ENCODE measurements at regions not wholly inside any gene's neighbourhood (a gene's known extent, or its start where the extent isn't known, plus 50 kb on each side); places are given as distances from the start of the nearest gene placed in this dataset.

DNA sequence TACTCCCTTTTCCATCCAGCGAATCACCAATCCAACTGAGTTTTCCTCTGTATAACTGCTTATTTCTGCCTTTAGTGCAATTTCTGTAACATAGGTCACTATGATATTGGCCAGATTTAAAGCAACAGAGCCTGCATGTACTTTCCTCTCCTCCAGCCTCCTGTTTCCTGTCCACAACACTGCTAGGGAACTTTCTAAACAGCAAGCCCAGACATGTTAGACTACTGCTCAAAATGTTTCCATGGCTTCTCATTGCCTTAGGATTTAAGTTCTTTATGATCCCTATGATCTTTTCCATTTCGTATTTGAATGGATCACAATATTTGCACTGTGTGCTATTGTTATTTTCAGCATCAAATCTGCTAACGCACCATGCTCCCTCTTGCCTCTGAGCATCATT lies 481.7 kb upstream of the SLC10A2 start:
- TF ChIP-seq, protein P1, sequence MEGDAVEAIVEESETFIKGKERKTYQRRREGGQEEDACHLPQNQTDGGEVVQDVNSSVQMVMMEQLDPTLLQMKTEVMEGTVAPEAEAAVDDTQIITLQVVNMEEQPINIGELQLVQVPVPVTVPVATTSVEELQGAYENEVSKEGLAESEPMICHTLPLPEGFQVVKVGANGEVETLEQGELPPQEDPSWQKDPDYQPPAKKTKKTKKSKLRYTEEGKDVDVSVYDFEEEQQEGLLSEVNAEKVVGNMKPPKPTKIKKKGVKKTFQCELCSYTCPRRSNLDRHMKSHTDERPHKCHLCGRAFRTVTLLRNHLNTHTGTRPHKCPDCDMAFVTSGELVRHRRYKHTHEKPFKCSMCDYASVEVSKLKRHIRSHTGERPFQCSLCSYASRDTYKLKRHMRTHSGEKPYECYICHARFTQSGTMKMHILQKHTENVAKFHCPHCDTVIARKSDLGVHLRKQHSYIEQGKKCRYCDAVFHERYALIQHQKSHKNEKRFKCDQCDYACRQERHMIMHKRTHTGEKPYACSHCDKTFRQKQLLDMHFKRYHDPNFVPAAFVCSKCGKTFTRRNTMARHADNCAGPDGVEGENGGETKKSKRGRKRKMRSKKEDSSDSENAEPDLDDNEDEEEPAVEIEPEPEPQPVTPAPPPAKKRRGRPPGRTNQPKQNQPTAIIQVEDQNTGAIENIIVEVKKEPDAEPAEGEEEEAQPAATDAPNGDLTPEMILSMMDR (IDR thresholded peaks at IDR 0.05) = no peak
- TF ChIP-seq POLR2A (IDR thresholded peaks at IDR 0.05) = no peak
